IMR-90 (cell line): ENCODE measurements at regions not wholly inside any gene's neighbourhood (a gene's known extent, or its start where the extent isn't known, plus 50 kb on each side); places are given as distances from the start of the nearest gene placed in this dataset.

Experiments
- CEBPB ChIP-seq: IDR thresholded peaks from 2 replicates; pipeline ENCODE4 v1.6.1; 2012; ENCODE audit warnings: low read depth, low read length, improper control_type of control experiment
- CTCF ChIP-seq: conservative IDR thresholded peaks from 2 replicates; pipeline ENCODE4 v1.5.1; 2012; ENCODE audit warnings: mild to moderate bottlenecking, low read depth, low read length, improper control_type of control experiment
- FOS ChIP-seq: fragments of 150-350 bp; IDR thresholded peaks from 2 replicates; pipeline ENCODE4 v1.6.1; 2016; ENCODE audit warnings: low read depth, low read length
- MAFK ChIP-seq: IDR thresholded peaks from 2 replicates; pipeline ENCODE4 v1.6.1; 2012; ENCODE audit warnings: low read depth, low read length, improper control_type of control experiment
- MAZ ChIP-seq: IDR thresholded peaks from 2 replicates; pipeline ENCODE4 v1.6.1; 2012; ENCODE audit warnings: low read depth, mild to moderate bottlenecking, low read length, improper control_type of control experiment, moderate library complexity, borderline replicate concordance
- POLR2A ChIP-seq: IDR thresholded peaks from 2 replicates; pipeline ENCODE4 v1.6.1; 2012; ENCODE audit warnings: mild to moderate bottlenecking, low read depth, low read length
- RCOR1 ChIP-seq: IDR thresholded peaks from 2 replicates; pipeline ENCODE4 v1.6.1; 2012; ENCODE audit warnings: mild to moderate bottlenecking, low read length, improper control_type of control experiment; ENCODE audit not compliant: insufficient replicate concordance
- RFX5 ChIP-seq: IDR thresholded peaks from 2 replicates; pipeline ENCODE4 v1.8.0; 2012; ENCODE audit warnings: low read depth, mild to moderate bottlenecking, low read length, moderate library complexity
- TF ChIP-seq, protein P1 (sequence below): fragments of 150-350 bp; IDR thresholded peaks from 2 replicates; pipeline ENCODE4 v1.6.1; 2017; ENCODE audit warnings: mild to moderate bottlenecking, antibody characterized with exemption, low read length, low read depth

GRCh38 chr1:175826705-175827104 lies 83.3 kb upstream of the TNR start:
- no peak for TF ChIP-seq CTCF
- TF ChIP-seq MAFK: no peak
- no peak for TF ChIP-seq CEBPB
- TF ChIP-seq POLR2A: no peak
- TF ChIP-seq RCOR1: no peak
- no peak for TF ChIP-seq RFX5
- no peak for TF ChIP-seq MAZ
- TF ChIP-seq FOS: no peak
- TF ChIP-seq, protein P1, sequence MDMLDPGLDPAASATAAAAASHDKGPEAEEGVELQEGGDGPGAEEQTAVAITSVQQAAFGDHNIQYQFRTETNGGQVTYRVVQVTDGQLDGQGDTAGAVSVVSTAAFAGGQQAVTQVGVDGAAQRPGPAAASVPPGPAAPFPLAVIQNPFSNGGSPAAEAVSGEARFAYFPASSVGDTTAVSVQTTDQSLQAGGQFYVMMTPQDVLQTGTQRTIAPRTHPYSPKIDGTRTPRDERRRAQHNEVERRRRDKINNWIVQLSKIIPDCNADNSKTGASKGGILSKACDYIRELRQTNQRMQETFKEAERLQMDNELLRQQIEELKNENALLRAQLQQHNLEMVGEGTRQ: no peak
